ENCODE measurements at regions not wholly inside any gene's neighbourhood (a gene's known extent, or its start where the extent isn't known, plus 50 kb on each side); places are given as distances from the start of the nearest gene placed in this dataset.

GRCh38 chr9:14531341-14532269 lies 161.6 kb downstream of the ZDHHC21 start:
- Histone ChIP-seq H3K36me3 (ENCODE audit: control insufficient read depth in 2 of 2, insufficient read depth in 2 of 2, low read length in 1 of 2) (no peaks in the 10 kb centered on the region), H3K4me3 (ENCODE audit: low read depth in 1 of 2, low read length in 2 of 2) (no peak overlapping the region), H3K27ac (ENCODE audit: low read depth in 2 of 2, low read length in 1 of 2) (no peak overlapping the region), H3K4me1 (ENCODE audit: control insufficient read depth in 2 of 2, insufficient read depth in 2 of 2, low read length in 1 of 2) (no peaks in the 10 kb centered on the region), H3K27me3 (ENCODE audit: control insufficient read depth in 1 of 2, insufficient read depth in 2 of 2, low read length in 2 of 2) (no peaks in the 10 kb centered on the region), H3K9me3 (ENCODE audit: control insufficient read depth in 2 of 2, insufficient read depth in 1 of 2, low read depth in 1 of 2, low read length in 1 of 2) (no peaks in the 10 kb centered on the region)
- WGBS, 2 donors, result 89 to 91% methylated on average over 15 of the region's 15 CpGs

- H3K4me1 ChIP-seq (ENCODE audit: control insufficient read depth in 2 of 2, insufficient read depth in 2 of 2, low read length in 1 of 2), result no peaks in the 10 kb centered on the region
- H3K27me3 ChIP-seq (ENCODE audit: control insufficient read depth in 1 of 2, insufficient read depth in 2 of 2, low read length in 2 of 2), result no peaks in the 10 kb centered on the region
- H3K9me3 ChIP-seq (ENCODE audit: control insufficient read depth in 2 of 2, insufficient read depth in 1 of 2, low read depth in 1 of 2, low read length in 1 of 2), result no peaks in the 10 kb centered on the region
- no peak overlapping the region for H3K4me3 ChIP-seq (ENCODE audit: low read depth in 1 of 2, low read length in 2 of 2)
- 82 to 87% methylated on average over 4 of the region's 4 CpGs for WGBS, 2 donors
- no peak overlapping the region for H3K27ac ChIP-seq (ENCODE audit: low read depth in 2 of 2, low read length in 1 of 2)
- H3K36me3 ChIP-seq (ENCODE audit: control insufficient read depth in 2 of 2, insufficient read depth in 2 of 2, low read length in 1 of 2), result no peaks in the 10 kb centered on the region
Measured at GRCh38 chr9:14530841-14531240, 162.4 kb downstream of the ZDHHC21 start.

GRCh38 chr9:14530366-14530765 lies 162.9 kb downstream of the ZDHHC21 start:
- 67 to 73% methylated on average over 6 of the region's 6 CpGs for WGBS, 2 donors
- H3K4me1 ChIP-seq (ENCODE audit: control insufficient read depth in 2 of 2, insufficient read depth in 2 of 2, low read length in 1 of 2), result no peaks in the 10 kb centered on the region
- no peaks in the 10 kb centered on the region for H3K36me3 ChIP-seq (ENCODE audit: control insufficient read depth in 2 of 2, insufficient read depth in 2 of 2, low read length in 1 of 2)
- H3K4me3 ChIP-seq (ENCODE audit: low read depth in 1 of 2, low read length in 2 of 2), result no peak overlapping the region
- no peaks in the 10 kb centered on the region for H3K9me3 ChIP-seq (ENCODE audit: control insufficient read depth in 2 of 2, insufficient read depth in 1 of 2, low read depth in 1 of 2, low read length in 1 of 2)
- no peaks in the 10 kb centered on the region for H3K27me3 ChIP-seq (ENCODE audit: control insufficient read depth in 1 of 2, insufficient read depth in 2 of 2, low read length in 2 of 2)
- H3K27ac ChIP-seq (ENCODE audit: low read depth in 2 of 2, low read length in 1 of 2), result no peak overlapping the region

- no peak overlapping the region for H3K4me3 ChIP-seq (ENCODE audit: low read depth in 1 of 2, low read length in 2 of 2)
- H3K36me3 ChIP-seq (ENCODE audit: control insufficient read depth in 2 of 2, insufficient read depth in 2 of 2, low read length in 1 of 2), result no peaks in the 10 kb centered on the region
- H3K27ac ChIP-seq (ENCODE audit: low read depth in 2 of 2, low read length in 1 of 2), result no peak overlapping the region
- H3K27me3 ChIP-seq (ENCODE audit: control insufficient read depth in 1 of 2, insufficient read depth in 2 of 2, low read length in 2 of 2), result no peaks in the 10 kb centered on the region
- H3K4me1 ChIP-seq (ENCODE audit: control insufficient read depth in 2 of 2, insufficient read depth in 2 of 2, low read length in 1 of 2), result no peaks in the 10 kb centered on the region
- 85 to 90% methylated on average over 4 of the region's 4 CpGs for WGBS, 2 donors
- H3K9me3 ChIP-seq (ENCODE audit: control insufficient read depth in 2 of 2, insufficient read depth in 1 of 2, low read depth in 1 of 2, low read length in 1 of 2), result no peaks in the 10 kb centered on the region
Measured at GRCh38 chr9:14529629-14530028, 163.6 kb downstream of the ZDHHC21 start.

GRCh38 chr9:14529054-14529453 lies 164.2 kb downstream of the ZDHHC21 start:
- no peak overlapping the region for H3K27ac ChIP-seq (ENCODE audit: low read depth in 2 of 2, low read length in 1 of 2)
- WGBS, 2 donors, result 64% methylated on average over 3 of the region's 3 CpGs
- no peak overlapping the region for H3K4me3 ChIP-seq (ENCODE audit: low read depth in 1 of 2, low read length in 2 of 2)
- H3K36me3 ChIP-seq (ENCODE audit: control insufficient read depth in 2 of 2, insufficient read depth in 2 of 2, low read length in 1 of 2), result no peaks in the 10 kb centered on the region
- no peaks in the 10 kb centered on the region for H3K27me3 ChIP-seq (ENCODE audit: control insufficient read depth in 1 of 2, insufficient read depth in 2 of 2, low read length in 2 of 2)
- no peaks in the 10 kb centered on the region for H3K4me1 ChIP-seq (ENCODE audit: control insufficient read depth in 2 of 2, insufficient read depth in 2 of 2, low read length in 1 of 2)
- H3K9me3 ChIP-seq (ENCODE audit: control insufficient read depth in 2 of 2, insufficient read depth in 1 of 2, low read depth in 1 of 2, low read length in 1 of 2), result no peaks in the 10 kb centered on the region

- Histone ChIP-seq H3K9me3 (ENCODE audit: control insufficient read depth in 2 of 2, insufficient read depth in 1 of 2, low read depth in 1 of 2, low read length in 1 of 2) (no peaks in the 10 kb centered on the region), H3K4me3 (ENCODE audit: low read depth in 1 of 2, low read length in 2 of 2) (no peak overlapping the region), H3K27me3 (ENCODE audit: control insufficient read depth in 1 of 2, insufficient read depth in 2 of 2, low read length in 2 of 2) (no peaks in the 10 kb centered on the region), H3K36me3 (ENCODE audit: control insufficient read depth in 2 of 2, insufficient read depth in 2 of 2, low read length in 1 of 2) (no peaks in the 10 kb centered on the region), H3K4me1 (ENCODE audit: control insufficient read depth in 2 of 2, insufficient read depth in 2 of 2, low read length in 1 of 2) (no peaks in the 10 kb centered on the region), H3K27ac (ENCODE audit: low read depth in 2 of 2, low read length in 1 of 2) (no peak overlapping the region)
- WGBS, 2 donors, result 67 to 68% methylated on average over 4 of the region's 4 CpGs
Measured at GRCh38 chr9:14526504-14526903, 166.7 kb downstream of the ZDHHC21 start.

GRCh38 chr9:14525856-14526255 lies 167.4 kb downstream of the ZDHHC21 start:
- Histone ChIP-seq H3K4me3 (ENCODE audit: low read depth in 1 of 2, low read length in 2 of 2) (no peak overlapping the region), H3K36me3 (ENCODE audit: control insufficient read depth in 2 of 2, insufficient read depth in 2 of 2, low read length in 1 of 2) (no peaks in the 10 kb centered on the region), H3K9me3 (ENCODE audit: control insufficient read depth in 2 of 2, insufficient read depth in 1 of 2, low read depth in 1 of 2, low read length in 1 of 2) (no peaks in the 10 kb centered on the region), H3K27ac (ENCODE audit: low read depth in 2 of 2, low read length in 1 of 2) (no peak overlapping the region), H3K4me1 (ENCODE audit: control insufficient read depth in 2 of 2, insufficient read depth in 2 of 2, low read length in 1 of 2) (no peaks in the 10 kb centered on the region), H3K27me3 (ENCODE audit: control insufficient read depth in 1 of 2, insufficient read depth in 2 of 2, low read length in 2 of 2) (no peaks in the 10 kb centered on the region)
- WGBS, 2 donors, result 76% methylated on average over 6 of the region's 6 CpGs

GRCh38 chr9:14524873-14525515 lies 168.2 kb downstream of the ZDHHC21 start:
- Histone ChIP-seq H3K4me1 (ENCODE audit: control insufficient read depth in 2 of 2, insufficient read depth in 2 of 2, low read length in 1 of 2) (no peaks in the 10 kb centered on the region), H3K27ac (ENCODE audit: low read depth in 2 of 2, low read length in 1 of 2) (no peak overlapping the region), H3K4me3 (ENCODE audit: low read depth in 1 of 2, low read length in 2 of 2) (no peak overlapping the region), H3K9me3 (ENCODE audit: control insufficient read depth in 2 of 2, insufficient read depth in 1 of 2, low read depth in 1 of 2, low read length in 1 of 2) (no peaks in the 10 kb centered on the region), H3K27me3 (ENCODE audit: control insufficient read depth in 1 of 2, insufficient read depth in 2 of 2, low read length in 2 of 2) (no peaks in the 10 kb centered on the region), H3K36me3 (ENCODE audit: control insufficient read depth in 2 of 2, insufficient read depth in 2 of 2, low read length in 1 of 2) (no peaks in the 10 kb centered on the region)
- WGBS, 2 donors, result 84 to 85% methylated on average over 8 of the region's 8 CpGs

- H3K4me1 ChIP-seq (ENCODE audit: control insufficient read depth in 2 of 2, insufficient read depth in 2 of 2, low read length in 1 of 2), result no peaks in the 10 kb centered on the region
- H3K27ac ChIP-seq (ENCODE audit: low read depth in 2 of 2, low read length in 1 of 2), result no peak overlapping the region
- no peaks in the 10 kb centered on the region for H3K27me3 ChIP-seq (ENCODE audit: control insufficient read depth in 1 of 2, insufficient read depth in 2 of 2, low read length in 2 of 2)
- 92 to 94% methylated on average over 6 of the region's 6 CpGs for WGBS, 2 donors
- no peak overlapping the region for H3K4me3 ChIP-seq (ENCODE audit: low read depth in 1 of 2, low read length in 2 of 2)
- no peaks in the 10 kb centered on the region for H3K36me3 ChIP-seq (ENCODE audit: control insufficient read depth in 2 of 2, insufficient read depth in 2 of 2, low read length in 1 of 2)
- no peaks in the 10 kb centered on the region for H3K9me3 ChIP-seq (ENCODE audit: control insufficient read depth in 2 of 2, insufficient read depth in 1 of 2, low read depth in 1 of 2, low read length in 1 of 2)
Measured at GRCh38 chr9:14523545-14523944, 169.7 kb downstream of the ZDHHC21 start.

Measured in esophagus (tissue), 2 donors.